Kasumi-1 (cell line): ENCODE measurements at regions not wholly inside any gene's neighbourhood (a gene's known extent, or its start where the extent isn't known, plus 50 kb on each side); places are given as distances from the start of the nearest gene placed in this dataset.

Source experiments
- DNase-seq, 2 experiments: peaks; one replicate each; lab custom pipeline; 2025; lab: John Stamatoyannopoulos, UW

- DNase-seq, result no peak
These were observed 392.1 kb upstream of the MGMT start for GRCh38 chr10:129074939-129075338.

GRCh38 chr10:129075508-129075907 is 391.5 kb upstream of the MGMT start:
- DNase-seq, result no peak

DNA sequence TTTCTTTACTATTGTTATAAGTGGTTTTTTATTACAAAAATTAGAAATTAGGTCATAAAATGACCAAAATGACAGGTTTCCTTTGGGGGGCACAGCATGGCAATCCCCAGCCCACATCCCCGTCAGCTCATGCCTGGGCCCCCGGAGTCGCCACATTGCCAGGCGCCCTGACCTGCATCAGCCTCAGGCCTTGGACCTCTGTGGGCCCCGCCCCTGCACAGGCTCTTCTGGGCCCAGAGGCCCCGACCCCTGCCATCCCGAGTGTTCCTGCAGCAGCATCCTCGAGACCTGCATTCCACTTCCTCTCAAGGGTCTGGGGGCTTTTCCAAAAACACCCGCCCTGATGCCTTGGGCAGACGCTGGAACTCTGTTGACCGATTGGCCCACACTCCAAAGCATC is 391.1 kb upstream of the MGMT start:
- DNase-seq, result no peak

DNA sequence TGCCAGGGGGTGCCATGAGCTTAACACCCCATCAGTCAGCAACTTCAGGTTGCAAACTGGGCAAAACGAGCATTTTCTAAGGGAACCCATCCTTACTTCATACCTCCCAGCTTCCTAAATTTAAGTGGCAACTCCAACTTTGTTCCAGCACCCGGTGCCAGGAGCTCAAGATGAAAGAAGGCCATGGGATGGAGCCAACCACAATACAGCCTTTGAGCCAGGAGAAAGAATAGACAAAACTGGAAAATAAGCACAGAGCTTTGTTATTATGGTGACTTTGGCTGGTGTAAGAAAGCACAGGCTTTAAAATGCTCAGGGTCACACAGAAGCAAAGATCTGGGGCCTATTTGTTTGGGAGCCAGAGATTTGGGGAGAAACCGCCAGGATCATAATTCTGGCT is 388.7 kb upstream of the MGMT start:
- no peak for DNase-seq

DNA sequence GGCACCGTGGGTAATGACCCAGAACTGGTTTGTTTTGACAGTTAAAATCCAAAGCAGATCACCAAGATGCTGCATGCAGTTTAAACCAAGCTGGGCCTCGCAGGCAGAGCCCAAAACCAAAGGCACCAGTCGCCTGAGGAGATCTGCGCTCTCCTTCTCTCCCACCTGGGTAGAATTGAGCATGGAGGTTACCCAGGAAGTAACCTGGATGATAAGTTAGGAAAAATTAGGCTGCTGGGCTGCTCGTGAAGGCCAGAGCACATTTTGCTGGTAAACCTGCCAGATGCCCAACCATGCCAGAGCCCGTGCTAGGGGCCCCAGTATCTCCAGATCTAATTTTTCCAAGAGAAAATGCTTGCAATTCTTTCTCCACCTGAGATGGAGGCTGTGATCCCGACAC is 388.3 kb upstream of the MGMT start:
- no peak for DNase-seq

GRCh38 chr10:129079705-129080104 is 387.3 kb upstream of the MGMT start:
- DNase-seq, result no peak

GRCh38 chr10:129085811-129086210 is 381.2 kb upstream of the MGMT start:
- DNase-seq, result no peak

GRCh38 chr10:129089341-129089740 is 377.7 kb upstream of the MGMT start:
- no peak for DNase-seq

- DNase-seq, result no peak
These were observed 376.9 kb upstream of the MGMT start for GRCh38 chr10:129090165-129090564.

DNA sequence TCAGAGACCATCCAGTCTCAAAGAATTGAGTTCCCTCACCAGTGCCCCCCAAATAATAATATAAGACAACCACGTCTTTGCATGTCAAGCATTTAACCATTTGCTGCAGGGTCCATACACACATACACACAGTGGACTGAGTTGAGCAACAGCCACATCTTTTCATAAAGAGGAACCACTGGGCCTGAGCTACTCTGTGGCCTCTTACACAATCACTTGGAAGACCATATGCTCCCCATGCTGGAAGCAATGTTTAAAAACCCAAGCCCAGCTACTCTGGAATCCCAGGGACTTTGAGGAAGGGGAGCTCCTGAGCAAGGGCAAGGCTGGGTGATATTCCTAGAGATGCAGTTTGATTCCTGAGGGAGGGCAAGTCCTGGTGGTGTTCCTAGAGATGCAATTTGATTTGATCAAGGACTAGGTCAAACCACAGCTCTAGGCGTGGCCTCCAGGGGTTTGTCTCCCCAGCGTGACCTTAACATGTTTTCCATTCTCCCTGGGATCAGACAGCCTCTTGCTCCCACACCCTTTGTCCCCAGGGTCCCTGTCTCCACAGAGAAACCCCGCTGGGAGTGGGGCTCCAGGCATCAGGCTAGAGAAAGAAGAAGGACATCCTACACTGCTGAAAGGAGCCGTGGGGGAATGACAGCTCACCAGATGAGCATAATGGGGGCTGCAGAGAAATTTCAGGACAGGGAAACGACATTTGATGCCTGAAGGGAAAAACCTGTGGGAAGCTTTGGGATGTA is 376.2 kb upstream of the MGMT start:
- no peak for DNase-seq

GRCh38 chr10:129093641-129094040 is 373.4 kb upstream of the MGMT start:
- no peak for DNase-seq

GRCh38 chr10:129094233-129094632 is 372.8 kb upstream of the MGMT start:
- DNase-seq, result no peak

GRCh38 chr10:129094861-129095260 is 372.2 kb upstream of the MGMT start:
- DNase-seq, result no peak

DNA sequence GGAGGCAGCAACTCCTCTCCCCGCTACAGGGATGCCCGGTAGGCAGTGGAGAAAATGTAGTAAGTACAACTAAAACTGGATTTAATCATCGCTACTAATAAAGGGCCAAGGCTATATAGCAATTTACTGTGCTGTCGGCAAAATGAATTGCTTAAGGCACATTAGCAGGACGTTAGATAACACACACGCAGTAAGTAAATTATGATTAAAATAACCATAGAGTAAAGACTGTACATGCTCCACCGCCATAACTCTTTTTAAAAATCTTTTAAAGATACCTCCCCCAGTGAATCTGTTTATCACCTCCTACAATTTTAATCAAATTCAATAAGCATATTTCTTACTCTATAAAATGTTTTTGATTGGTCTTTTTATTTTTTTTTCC is 371.4 kb upstream of the MGMT start:
- no peak for DNase-seq

GRCh38 chr10:129096065-129096984 is 370.7 kb upstream of the MGMT start:
- DNase-seq, result no peak

DNA sequence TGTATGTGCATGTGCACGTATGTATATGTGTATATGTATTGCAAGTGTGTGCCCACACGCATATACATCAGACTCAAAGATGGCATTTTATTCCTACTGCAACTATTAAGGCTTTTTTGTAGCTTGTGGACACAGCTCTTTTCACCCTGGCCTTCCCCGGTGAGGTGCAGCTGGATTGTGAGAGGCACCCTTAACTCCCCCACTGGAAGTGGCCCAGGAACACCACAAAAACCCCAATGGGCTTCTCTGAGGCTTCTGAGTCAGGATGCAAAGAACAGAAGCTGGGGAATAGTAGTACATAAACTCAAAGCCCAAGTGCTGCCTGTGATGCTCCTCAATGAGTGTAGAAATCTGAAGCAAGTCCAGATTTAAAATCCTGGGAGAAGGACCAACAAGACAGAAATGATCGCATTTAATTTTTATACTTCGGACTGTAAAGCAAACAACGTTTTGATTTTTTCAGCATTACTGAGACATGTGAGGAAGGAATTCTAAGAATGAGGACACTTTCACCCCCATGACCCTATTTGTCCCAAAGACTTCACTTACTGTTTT is 369.2 kb upstream of the MGMT start:
- no peak for DNase-seq

DNA sequence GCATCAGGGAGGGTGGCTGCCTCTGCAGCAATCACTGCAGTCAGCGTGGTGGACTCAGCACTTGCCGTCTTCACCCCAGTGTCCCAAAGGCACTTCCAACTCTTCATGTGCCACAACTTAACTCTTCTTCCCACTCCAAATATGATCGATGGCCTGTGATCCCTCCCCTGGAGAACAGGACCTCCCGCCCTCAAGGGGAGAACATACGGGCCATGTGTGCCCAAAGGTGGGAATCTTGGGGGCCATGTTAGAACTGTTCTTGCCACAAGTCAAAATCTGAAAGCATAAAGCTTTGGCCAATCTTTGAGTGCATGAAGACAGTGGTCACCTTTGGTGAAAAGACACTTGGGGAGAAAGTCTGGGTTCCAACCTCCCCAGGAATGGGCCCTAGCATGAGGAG is 368.5 kb upstream of the MGMT start:
- DNase-seq, result no peak

- no peak for DNase-seq
These were observed 367.6 kb upstream of the MGMT start for GRCh38 chr10:129099486-129099885.

- no peak for DNase-seq
These were observed 367.0 kb upstream of the MGMT start for GRCh38 chr10:129099992-129100391.

GRCh38 chr10:129101232-129101980 is 365.6 kb upstream of the MGMT start:
- no peak for DNase-seq

GRCh38 chr10:129102906-129103693 is 363.9 kb upstream of the MGMT start:
- no peak for DNase-seq
